GM18907 (cell line): ENCODE measurements at regions not wholly inside any gene's neighbourhood (a gene's known extent, or its start where the extent isn't known, plus 50 kb on each side); places are given as distances from the start of the nearest gene placed in this dataset.

ENCODE experiments used
- ATAC-seq: cut with Tn5 transposase; IDR thresholded peaks from one replicate; pipeline ENCODE4 v1.9.1; 2021; ENCODE audit warnings: mild to moderate bottlenecking, moderate library complexity; ENCODE audit not compliant: unreplicated experiment

- no peak for ATAC-seq
These were observed 270.3 kb upstream of the RORA start for GRCh38 chr15:61499376-61499775.

- no peak for ATAC-seq
These were observed 260.5 kb upstream of the RORA start for GRCh38 chr15:61489571-61489970.

GRCh38 chr15:61483599-61483998 is 254.5 kb upstream of the RORA start:
- ATAC-seq = no peak

- ATAC-seq = no peak
These were observed 252.8 kb upstream of the RORA start for GRCh38 chr15:61481886-61482285.

GRCh38 chr15:61480863-61481262 is 251.8 kb upstream of the RORA start:
- no peak for ATAC-seq

- no peak for ATAC-seq
These were observed 251.2 kb upstream of the RORA start for GRCh38 chr15:61480295-61480694.

GRCh38 chr15:61479613-61480012 is 250.5 kb upstream of the RORA start:
- no peak for ATAC-seq

- ATAC-seq = no peak
These were observed 247.6 kb upstream of the RORA start for GRCh38 chr15:61476741-61477140.

- ATAC-seq = no peak
These were observed 245.7 kb upstream of the RORA start for GRCh38 chr15:61474796-61475195.

GRCh38 chr15:61467823-61468222 is 238.7 kb upstream of the RORA start:
- ATAC-seq = no peak

GRCh38 chr15:61459785-61460707 is 230.9 kb upstream of the RORA start:
- ATAC-seq = no peak

GRCh38 chr15:61457050-61457733 is 228.1 kb upstream of the RORA start:
- ATAC-seq = no peak

- no peak for ATAC-seq
These were observed 220.1 kb upstream of the RORA start for GRCh38 chr15:61449186-61449702.

GRCh38 chr15:61447981-61448380 is 218.9 kb upstream of the RORA start:
- no peak for ATAC-seq

- ATAC-seq = no peak
These were observed 215.5 kb upstream of the RORA start for GRCh38 chr15:61444585-61444984.

GRCh38 chr15:61442821-61443220 is 213.7 kb upstream of the RORA start:
- no peak for ATAC-seq

- ATAC-seq = no peak
These were observed 212.8 kb upstream of the RORA start for GRCh38 chr15:61441891-61442290.

- no peak for ATAC-seq
These were observed 197.4 kb upstream of the RORA start for GRCh38 chr15:61426466-61426865.

- no peak for ATAC-seq
These were observed 196.8 kb upstream of the RORA start for GRCh38 chr15:61425934-61426333.

GRCh38 chr15:61422773-61423172 is 193.7 kb upstream of the RORA start:
- no peak for ATAC-seq

- no peak for ATAC-seq
These were observed 192.8 kb upstream of the RORA start for GRCh38 chr15:61421938-61422337.

GRCh38 chr15:61421470-61421869 is 192.4 kb upstream of the RORA start:
- no peak for ATAC-seq
